ENCODE measurements at regions not wholly inside any gene's neighbourhood (a gene's known extent, or its start where the extent isn't known, plus 50 kb on each side); places are given as distances from the start of the nearest gene placed in this dataset.

GRCh38 chr5:93048858-93049257 lies 532.2 kb downstream of the NR2F1-AS1 start:
- H3K4me3 ChIP-seq (ENCODE audit: low read depth, low read length), result no peak overlapping the region
- no peaks in the 10 kb centered on the region for H3K36me3 ChIP-seq (ENCODE audit: insufficient read depth, low read length)
- H3K27me3 ChIP-seq (ENCODE audit: insufficient read depth, low read length), result no peaks in the 10 kb centered on the region
- no peak overlapping the region for H2AFZ ChIP-seq (ENCODE audit: low read length, unreplicated experiment)
- peaks cover 13% of the 10 kb centered on the region for H3K4me1 ChIP-seq (ENCODE audit: control insufficient read depth, insufficient read depth, low read length, unreplicated experiment)
- H3K79me2 ChIP-seq (ENCODE audit: control insufficient read depth, insufficient read depth, low read length, unreplicated experiment), result no peaks in the 10 kb centered on the region
- no peak overlapping the region for H3K27ac ChIP-seq (ENCODE audit: low read depth, low read length)

- H2AFZ ChIP-seq (ENCODE audit: low read length, unreplicated experiment), result no peak overlapping the region
- H3K4me1 ChIP-seq (ENCODE audit: control insufficient read depth, insufficient read depth, low read length, unreplicated experiment), result peaks cover 8% of the 10 kb centered on the region
- H3K36me3 ChIP-seq (ENCODE audit: insufficient read depth, low read length), result no peaks in the 10 kb centered on the region
- H3K27me3 ChIP-seq (ENCODE audit: insufficient read depth, low read length), result no peaks in the 10 kb centered on the region
- H3K27ac ChIP-seq (ENCODE audit: low read depth, low read length), result no peak overlapping the region
- H3K79me2 ChIP-seq (ENCODE audit: control insufficient read depth, insufficient read depth, low read length, unreplicated experiment), result no peaks in the 10 kb centered on the region
- H3K4me3 ChIP-seq (ENCODE audit: low read depth, low read length), result no peak overlapping the region
Observed at GRCh38 chr5:93044859-93045666, 536.0 kb downstream of the NR2F1-AS1 start.

GRCh38 chr5:93039888-93040287 lies 541.1 kb downstream of the NR2F1-AS1 start:
- Histone ChIP-seq H3K27ac (ENCODE audit: low read depth, low read length) (no peak overlapping the region), H3K4me1 (ENCODE audit: control insufficient read depth, insufficient read depth, low read length, unreplicated experiment) (no peaks in the 10 kb centered on the region), H3K36me3 (ENCODE audit: insufficient read depth, low read length) (no peaks in the 10 kb centered on the region)

GRCh38 chr5:93034621-93035590 lies 546.1 kb downstream of the NR2F1-AS1 start:
- no peak overlapping the region for H3K4me3 ChIP-seq (ENCODE audit: low read depth, low read length)
- no peak overlapping the region for H3K27ac ChIP-seq (ENCODE audit: low read depth, low read length)
- no peaks in the 10 kb centered on the region for H3K36me3 ChIP-seq (ENCODE audit: insufficient read depth, low read length)
- H3K27me3 ChIP-seq (ENCODE audit: insufficient read depth, low read length), result no peaks in the 10 kb centered on the region
- no peaks in the 10 kb centered on the region for H3K4me1 ChIP-seq (ENCODE audit: control insufficient read depth, insufficient read depth, low read length, unreplicated experiment)
- no peak overlapping the region for H2AFZ ChIP-seq (ENCODE audit: low read length, unreplicated experiment)
- no peaks in the 10 kb centered on the region for H3K79me2 ChIP-seq (ENCODE audit: control insufficient read depth, insufficient read depth, low read length, unreplicated experiment)

More at GRCh38 chr5:93039888-93040287, 541.1 kb downstream of the NR2F1-AS1 start:
- Histone ChIP-seq H3K79me2 (ENCODE audit: control insufficient read depth, insufficient read depth, low read length, unreplicated experiment) (no peaks in the 10 kb centered on the region), H2AFZ (ENCODE audit: low read length, unreplicated experiment) (no peak overlapping the region), H3K27me3 (ENCODE audit: insufficient read depth, low read length) (no peaks in the 10 kb centered on the region), H3K4me3 (ENCODE audit: low read depth, low read length) (no peak overlapping the region)

- H3K36me3 ChIP-seq (ENCODE audit: insufficient read depth, low read length), result no peaks in the 10 kb centered on the region
- H3K79me2 ChIP-seq (ENCODE audit: control insufficient read depth, insufficient read depth, low read length, unreplicated experiment), result no peaks in the 10 kb centered on the region
- no peak overlapping the region for H2AFZ ChIP-seq (ENCODE audit: low read length, unreplicated experiment)
- no peak overlapping the region for H3K4me3 ChIP-seq (ENCODE audit: low read depth, low read length)
- no peak overlapping the region for H3K27ac ChIP-seq (ENCODE audit: low read depth, low read length)
- H3K4me1 ChIP-seq (ENCODE audit: control insufficient read depth, insufficient read depth, low read length, unreplicated experiment), result peaks cover 2% of the 10 kb centered on the region
- no peaks in the 10 kb centered on the region for H3K27me3 ChIP-seq (ENCODE audit: insufficient read depth, low read length)
Observed at GRCh38 chr5:93022796-93023447, 558.1 kb downstream of the NR2F1-AS1 start.

GRCh38 chr5:93022211-93022610 lies 558.8 kb downstream of the NR2F1-AS1 start:
- H3K4me1 ChIP-seq (ENCODE audit: control insufficient read depth, insufficient read depth, low read length, unreplicated experiment), result peaks cover 2% of the 10 kb centered on the region
- H3K27ac ChIP-seq (ENCODE audit: low read depth, low read length), result no peak overlapping the region
- no peaks in the 10 kb centered on the region for H3K36me3 ChIP-seq (ENCODE audit: insufficient read depth, low read length)
- no peak overlapping the region for H2AFZ ChIP-seq (ENCODE audit: low read length, unreplicated experiment)
- H3K27me3 ChIP-seq (ENCODE audit: insufficient read depth, low read length), result no peaks in the 10 kb centered on the region
- no peaks in the 10 kb centered on the region for H3K79me2 ChIP-seq (ENCODE audit: control insufficient read depth, insufficient read depth, low read length, unreplicated experiment)
- H3K4me3 ChIP-seq (ENCODE audit: low read depth, low read length), result no peak overlapping the region

- H3K36me3 ChIP-seq (ENCODE audit: insufficient read depth, low read length), result no peaks in the 10 kb centered on the region
- no peak overlapping the region for H3K27ac ChIP-seq (ENCODE audit: low read depth, low read length)
- no peaks in the 10 kb centered on the region for H3K79me2 ChIP-seq (ENCODE audit: control insufficient read depth, insufficient read depth, low read length, unreplicated experiment)
- no peaks in the 10 kb centered on the region for H3K27me3 ChIP-seq (ENCODE audit: insufficient read depth, low read length)
- H2AFZ ChIP-seq (ENCODE audit: low read length, unreplicated experiment), result no peak overlapping the region
- no peak overlapping the region for H3K4me3 ChIP-seq (ENCODE audit: low read depth, low read length)
- H3K4me1 ChIP-seq (ENCODE audit: control insufficient read depth, insufficient read depth, low read length, unreplicated experiment), result peaks cover 2% of the 10 kb centered on the region
Observed at GRCh38 chr5:93019896-93020295, 561.1 kb downstream of the NR2F1-AS1 start.

- Histone ChIP-seq H2AFZ (ENCODE audit: low read length, unreplicated experiment) (no peak overlapping the region), H3K27ac (ENCODE audit: low read depth, low read length) (no peak overlapping the region), H3K4me3 (ENCODE audit: low read depth, low read length) (no peak overlapping the region), H3K36me3 (ENCODE audit: insufficient read depth, low read length) (no peaks in the 10 kb centered on the region), H3K27me3 (ENCODE audit: insufficient read depth, low read length) (no peaks in the 10 kb centered on the region), H3K4me1 (ENCODE audit: control insufficient read depth, insufficient read depth, low read length, unreplicated experiment) (peaks cover 2% of the 10 kb centered on the region), H3K79me2 (ENCODE audit: control insufficient read depth, insufficient read depth, low read length, unreplicated experiment) (no peaks in the 10 kb centered on the region)
Observed at GRCh38 chr5:93018461-93018860, 562.6 kb downstream of the NR2F1-AS1 start.

- Histone ChIP-seq H3K27ac (ENCODE audit: low read depth, low read length) (no peak overlapping the region), H3K4me1 (ENCODE audit: control insufficient read depth, insufficient read depth, low read length, unreplicated experiment) (peaks cover 2% of the 10 kb centered on the region), H3K27me3 (ENCODE audit: insufficient read depth, low read length) (no peaks in the 10 kb centered on the region), H3K79me2 (ENCODE audit: control insufficient read depth, insufficient read depth, low read length, unreplicated experiment) (no peaks in the 10 kb centered on the region), H3K4me3 (ENCODE audit: low read depth, low read length) (no peak overlapping the region), H2AFZ (ENCODE audit: low read length, unreplicated experiment) (no peak overlapping the region), H3K36me3 (ENCODE audit: insufficient read depth, low read length) (no peaks in the 10 kb centered on the region)
Observed at GRCh38 chr5:93017849-93018248, 563.2 kb downstream of the NR2F1-AS1 start.

GRCh38 chr5:93017376-93017775 lies 563.6 kb downstream of the NR2F1-AS1 start:
- no peak overlapping the region for H2AFZ ChIP-seq (ENCODE audit: low read length, unreplicated experiment)
- H3K27ac ChIP-seq (ENCODE audit: low read depth, low read length), result no peak overlapping the region
- H3K36me3 ChIP-seq (ENCODE audit: insufficient read depth, low read length), result no peaks in the 10 kb centered on the region
- H3K79me2 ChIP-seq (ENCODE audit: control insufficient read depth, insufficient read depth, low read length, unreplicated experiment), result no peaks in the 10 kb centered on the region
- H3K27me3 ChIP-seq (ENCODE audit: insufficient read depth, low read length), result no peaks in the 10 kb centered on the region
- no peak overlapping the region for H3K4me3 ChIP-seq (ENCODE audit: low read depth, low read length)
- H3K4me1 ChIP-seq (ENCODE audit: control insufficient read depth, insufficient read depth, low read length, unreplicated experiment), result no peaks in the 10 kb centered on the region
